Skeletal muscle tissue (tissue), 3 donors: ENCODE measurements at regions not wholly inside any gene's neighbourhood (a gene's known extent, or its start where the extent isn't known, plus 50 kb on each side); places are given as distances from the start of the nearest gene placed in this dataset.

Source experiments
- H3K27ac ChIP-seq: one replicate; pipeline ENCODE4 v1.7.0; 2013; ENCODE audit warnings: mild to moderate bottlenecking, low read depth, low read length, inconsistent platforms
- H3K27me3 ChIP-seq, 3 donors: one replicate each; pipeline ENCODE4 v1.7.0; 2013; ENCODE audit warnings: low read length in 3 of 3; ENCODE audit not compliant: control insufficient read depth in 3 of 3, insufficient read depth in 3 of 3
- H3K36me3 ChIP-seq, 3 donors: one replicate each; pipeline ENCODE4 v1.7.0; 2013; ENCODE audit warnings: low read length in 3 of 3; ENCODE audit not compliant: control insufficient read depth in 3 of 3, insufficient read depth in 3 of 3
- H3K4me1 ChIP-seq, 3 donors: one replicate each; pipeline ENCODE4 v1.7.0; 2013; ENCODE audit warnings: low read length in 3 of 3, mild to moderate bottlenecking in 3 of 3; ENCODE audit not compliant: control insufficient read depth in 3 of 3, insufficient read depth in 3 of 3
- H3K4me3 ChIP-seq, 3 donors: one replicate each; pipeline ENCODE4 v1.7.0; 2013; ENCODE audit warnings: low read length in 3 of 3
- H3K9ac ChIP-seq, 3 donors: one replicate each; pipeline ENCODE4 v1.7.0; 2013; ENCODE audit warnings: low read length in 3 of 3, mild to moderate bottlenecking in 3 of 3, moderate library complexity in 2 of 3, low read depth in 1 of 3
- H3K9me3 ChIP-seq, 3 donors: one replicate each; pipeline ENCODE4 v1.7.0; 2013; ENCODE audit warnings: low read length in 3 of 3; ENCODE audit not compliant: control insufficient read depth in 3 of 3
- donor health status: Osteomylitis.

DNA sequence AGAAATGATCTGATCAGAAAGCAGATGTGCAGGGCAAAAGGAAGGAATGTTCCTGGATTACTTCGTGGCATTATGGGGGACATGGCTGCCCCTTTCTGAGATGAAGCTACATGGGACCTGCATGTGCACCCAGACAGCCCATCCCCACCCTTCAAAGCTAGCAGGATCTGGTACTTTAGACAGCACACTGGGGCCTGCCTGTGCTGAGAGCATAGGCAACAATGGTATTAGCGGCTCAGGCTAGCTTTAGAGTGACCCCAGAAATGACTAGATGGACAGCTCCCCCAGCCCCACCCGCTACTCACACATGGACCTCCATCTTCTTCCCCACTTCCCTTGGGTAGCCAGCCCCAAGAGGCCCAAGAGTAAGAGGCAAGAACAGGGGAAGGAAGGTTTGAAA, 61.5 kb upstream of the NFE2L2 start:
- peaks cover 0 to 6% (median 2%) of the 10 kb centered on the region in 3 donors for H3K36me3 ChIP-seq
- no peak overlapping the region for H3K9ac ChIP-seq
- H3K9me3 ChIP-seq, result no peaks in the 10 kb centered on the region
- no peaks in the 10 kb centered on the region for H3K4me1 ChIP-seq
- H3K27ac ChIP-seq, result no peak overlapping the region
- H3K4me3 ChIP-seq, result no peak overlapping the region
- H3K27me3 ChIP-seq, result no peaks in the 10 kb centered on the region

DNA sequence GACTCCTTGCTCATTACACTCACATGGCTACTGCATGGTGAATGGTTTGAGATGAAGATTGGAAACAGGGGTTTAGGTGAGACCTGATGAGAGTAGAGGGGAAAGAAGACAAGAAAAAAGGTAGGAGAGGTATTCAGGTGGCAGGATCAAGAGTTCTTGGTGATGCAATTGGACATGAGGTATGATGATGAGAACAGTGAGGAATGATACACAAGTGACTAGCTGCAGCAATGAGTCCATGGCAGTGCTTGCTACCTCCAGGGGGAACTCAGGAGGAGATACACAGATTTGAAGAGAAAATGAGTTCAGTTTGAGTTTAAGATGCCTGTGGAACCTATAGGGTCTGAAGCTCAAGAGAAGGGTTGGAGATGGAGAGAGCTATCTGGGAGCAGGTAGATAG, 62.1 kb upstream of the NFE2L2 start:
- no peak overlapping the region for H3K27ac ChIP-seq
- H3K9ac ChIP-seq, result no peak overlapping the region
- peaks cover 0 to 6% (median 2%) of the 10 kb centered on the region in 3 donors for H3K36me3 ChIP-seq
- H3K9me3 ChIP-seq, result no peaks in the 10 kb centered on the region
- H3K4me3 ChIP-seq, result no peak overlapping the region
- no peaks in the 10 kb centered on the region for H3K4me1 ChIP-seq
- H3K27me3 ChIP-seq, result no peaks in the 10 kb centered on the region

DNA sequence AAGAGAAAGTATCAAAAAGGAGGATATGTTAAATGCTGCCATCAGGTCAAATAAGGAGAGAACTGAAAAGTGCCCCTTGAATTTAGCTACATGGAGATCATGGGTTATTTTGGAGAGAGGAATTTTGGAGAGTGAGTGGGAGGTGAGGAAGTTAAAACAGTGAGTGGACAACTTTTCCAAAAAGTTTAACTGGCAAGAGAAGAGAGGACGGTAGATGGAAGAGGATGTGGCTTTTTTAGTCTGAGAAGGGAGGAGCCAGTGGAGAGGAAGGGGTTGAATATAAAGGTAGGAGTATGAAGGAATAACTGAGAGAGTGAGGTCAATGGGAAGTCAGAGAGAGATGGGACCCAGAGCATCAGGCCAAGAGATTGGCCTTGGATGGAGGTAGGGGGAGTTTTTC, 62.5 kb upstream of the NFE2L2 start:
- Histone ChIP-seq H3K4me3 (no peak overlapping the region), H3K36me3 (peaks cover 0 to 6% (median 2%) of the 10 kb centered on the region in 3 donors), H3K9ac (no peak overlapping the region), H3K27ac (no peak overlapping the region), H3K4me1 (peaks cover 2 to 3% (median 3%) of the 10 kb centered on the region in 3 donors), H3K9me3 (no peaks in the 10 kb centered on the region), H3K27me3 (no peaks in the 10 kb centered on the region)

DNA sequence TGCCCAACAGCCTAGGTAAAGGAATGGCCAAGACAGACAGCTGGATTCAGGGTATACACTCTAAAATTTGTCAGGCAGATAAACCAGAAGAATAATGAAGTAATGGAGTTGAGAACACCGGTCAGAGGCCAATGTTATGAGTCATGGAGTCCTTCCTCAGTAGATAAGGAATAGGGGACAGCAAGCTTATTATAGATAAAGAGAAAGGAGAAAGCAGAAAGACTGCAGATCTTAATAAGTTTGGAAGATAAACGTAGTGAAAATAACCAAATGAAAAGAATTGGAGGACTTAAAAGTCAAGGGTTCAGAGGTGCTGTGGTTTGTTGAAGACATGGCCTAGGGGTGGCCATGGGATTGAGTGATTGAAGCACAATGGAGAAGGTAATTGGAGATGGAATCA, 63.5 kb upstream of the NFE2L2 start:
- Histone ChIP-seq H3K36me3 (peaks cover 0 to 2% (median 2%) of the 10 kb centered on the region in 3 donors), H3K4me1 (peaks cover 3 to 4% (median 3%) of the 10 kb centered on the region in 3 donors)

DNA sequence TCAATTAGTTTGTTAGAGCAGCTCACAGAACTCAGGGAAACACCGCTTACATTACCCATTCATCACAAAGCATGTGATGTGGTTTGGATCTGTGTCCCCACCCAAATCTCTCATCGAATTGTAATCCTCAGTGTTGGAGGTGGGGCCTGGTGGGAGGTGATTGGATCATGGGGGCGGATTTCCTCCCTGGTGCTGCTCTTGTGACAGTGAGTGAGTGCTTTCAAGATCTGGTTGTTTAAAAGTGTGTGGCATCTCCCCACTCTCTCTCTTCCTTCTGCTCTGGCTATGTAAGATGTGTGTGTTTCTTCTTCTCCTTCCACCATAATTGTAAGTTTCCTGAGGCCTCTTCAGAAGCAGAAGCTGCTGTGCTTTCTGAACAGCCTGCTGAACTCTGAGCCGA, 63.5 kb upstream of the AGPS start:
- H3K9me3 ChIP-seq, result no peaks in the 10 kb centered on the region
- H3K4me3 ChIP-seq, result no peak overlapping the region

More for the DNA sequence above, 63.5 kb upstream of the NFE2L2 start:
- H3K4me3 ChIP-seq, result no peak overlapping the region
- H3K27me3 ChIP-seq, result no peaks in the 10 kb centered on the region
- no peak overlapping the region for H3K27ac ChIP-seq
- no peaks in the 10 kb centered on the region for H3K9me3 ChIP-seq
- no peak overlapping the region for H3K9ac ChIP-seq

DNA sequence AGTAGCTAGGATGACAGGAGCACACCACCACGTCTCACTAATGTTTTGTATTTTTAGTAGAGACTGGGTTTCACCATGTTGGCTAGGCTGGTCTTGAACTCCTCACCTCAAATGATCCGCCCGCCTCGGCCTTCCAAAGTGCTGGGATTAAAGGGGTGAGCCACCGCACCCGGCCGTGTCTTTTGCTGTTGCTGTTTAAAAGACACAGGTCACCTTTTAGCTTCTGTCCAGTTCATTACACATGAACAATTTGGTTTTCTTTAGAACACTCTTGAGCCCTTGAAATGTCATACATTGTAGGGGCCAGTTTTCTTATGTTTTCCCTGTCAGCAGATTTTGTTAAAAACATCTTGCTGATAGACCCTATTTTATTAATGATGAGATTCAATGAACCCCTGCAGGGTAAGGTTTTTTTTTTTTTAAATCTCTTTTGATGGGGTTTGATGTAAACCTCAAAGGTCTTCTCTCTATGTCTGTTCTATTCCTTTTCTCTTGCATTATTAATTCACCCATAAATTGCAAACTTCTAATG, 61.0 kb upstream of the AGPS start:
- Histone ChIP-seq H3K36me3 (peaks cover 0 to 5% (median 3%) of the 10 kb centered on the region in 3 donors), H3K9ac (no peak overlapping the region), H3K9me3 (no peaks in the 10 kb centered on the region), H3K27ac (no peak overlapping the region), H3K27me3 (no peaks in the 10 kb centered on the region), H3K4me1 (peaks cover 3 to 4% (median 3%) of the 10 kb centered on the region in 3 donors), H3K4me3 (no peak overlapping the region)

More for the DNA sequence above, 63.5 kb upstream of the AGPS start:
- no peak overlapping the region for H3K9ac ChIP-seq
- no peaks in the 10 kb centered on the region for H3K27me3 ChIP-seq
- peaks cover 2 to 5% (median 2%) of the 10 kb centered on the region in 3 donors for H3K36me3 ChIP-seq
- no peak overlapping the region for H3K27ac ChIP-seq
- H3K4me1 ChIP-seq, result peaks cover 3 to 4% (median 3%) of the 10 kb centered on the region in 3 donors

DNA sequence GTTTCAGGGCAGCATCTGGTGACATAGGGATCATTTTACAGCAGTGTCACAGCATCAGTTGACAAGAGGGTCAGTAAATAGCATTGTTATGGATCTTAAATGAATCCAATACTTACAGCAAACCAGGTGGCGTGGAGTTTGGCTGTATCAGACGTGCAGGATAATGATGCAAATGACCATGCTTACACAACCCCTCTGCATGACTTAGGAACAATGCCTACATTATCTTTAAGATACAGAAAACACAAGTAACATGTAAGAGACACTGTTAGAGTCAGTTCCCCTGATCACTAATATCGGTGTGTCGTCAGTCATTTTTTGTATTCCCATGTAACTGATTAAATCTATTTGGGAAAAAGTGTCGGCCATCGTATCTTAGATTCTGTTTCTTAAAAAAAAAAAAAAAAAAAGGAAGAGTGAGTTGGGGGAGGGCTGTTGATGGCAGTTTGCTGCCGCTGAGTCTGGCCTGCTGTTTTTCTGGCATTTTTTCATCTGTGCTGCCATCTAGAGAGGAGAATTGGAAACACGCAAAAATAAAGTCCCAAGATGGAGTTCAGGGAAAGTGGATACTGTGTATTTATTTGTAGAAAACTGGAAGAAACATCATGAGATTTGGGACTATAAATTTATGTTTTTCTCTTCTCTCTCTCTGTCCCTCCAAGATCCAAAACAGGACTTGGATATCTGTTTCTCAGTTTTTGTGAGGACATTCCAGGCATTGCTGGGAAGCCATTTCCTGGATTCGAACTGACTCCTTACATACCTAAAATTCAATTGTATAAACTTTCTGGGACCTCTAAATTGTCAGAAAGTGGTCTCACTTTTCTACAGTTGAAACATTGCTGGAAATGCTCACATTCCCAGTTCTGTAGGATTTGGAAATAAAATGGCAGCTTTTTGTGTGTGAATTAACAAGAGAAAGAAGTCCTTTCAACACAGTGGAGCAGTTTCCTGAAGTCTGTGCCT, 60.3 kb upstream of the AGPS start:
- no peak overlapping the region for H3K27ac ChIP-seq
- no peaks in the 10 kb centered on the region for H3K27me3 ChIP-seq
- H3K36me3 ChIP-seq, result peaks cover 0 to 5% (median 3%) of the 10 kb centered on the region in 3 donors
- no peaks in the 10 kb centered on the region for H3K9me3 ChIP-seq
- no peak overlapping the region for H3K9ac ChIP-seq
- H3K4me3 ChIP-seq, result peak overlapping the region; percentile 0 to 28 (median 4)
- H3K4me1 ChIP-seq, result peaks cover 3 to 4% (median 3%) of the 10 kb centered on the region in 3 donors

DNA sequence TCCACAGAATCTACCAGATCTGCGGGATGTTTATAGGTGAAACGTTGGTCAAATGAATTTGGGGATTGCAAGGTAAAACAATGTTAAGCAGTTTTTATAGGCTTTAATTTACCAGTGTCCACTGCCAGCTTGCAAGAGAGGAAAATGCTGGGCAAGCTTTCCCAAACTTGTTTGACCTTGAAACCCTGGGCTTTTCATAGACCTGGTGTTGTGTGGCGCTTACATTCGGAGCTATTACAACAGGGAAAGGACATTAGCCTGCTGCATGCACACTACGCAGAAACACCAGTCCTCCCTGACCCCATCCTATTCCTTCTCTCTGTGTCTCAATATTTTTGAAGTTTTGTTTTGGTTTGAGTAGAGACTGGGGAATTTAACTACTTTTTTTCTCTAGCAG, 59.6 kb upstream of the AGPS start:
- Histone ChIP-seq H3K9ac (no peak overlapping the region), H3K4me1 (peaks cover 3 to 4% (median 3%) of the 10 kb centered on the region in 3 donors), H3K9me3 (no peaks in the 10 kb centered on the region), H3K27ac (no peak overlapping the region), H3K27me3 (no peaks in the 10 kb centered on the region), H3K36me3 (peaks cover 0 to 5% (median 3%) of the 10 kb centered on the region in 3 donors), H3K4me3 (no peak overlapping the region)

DNA sequence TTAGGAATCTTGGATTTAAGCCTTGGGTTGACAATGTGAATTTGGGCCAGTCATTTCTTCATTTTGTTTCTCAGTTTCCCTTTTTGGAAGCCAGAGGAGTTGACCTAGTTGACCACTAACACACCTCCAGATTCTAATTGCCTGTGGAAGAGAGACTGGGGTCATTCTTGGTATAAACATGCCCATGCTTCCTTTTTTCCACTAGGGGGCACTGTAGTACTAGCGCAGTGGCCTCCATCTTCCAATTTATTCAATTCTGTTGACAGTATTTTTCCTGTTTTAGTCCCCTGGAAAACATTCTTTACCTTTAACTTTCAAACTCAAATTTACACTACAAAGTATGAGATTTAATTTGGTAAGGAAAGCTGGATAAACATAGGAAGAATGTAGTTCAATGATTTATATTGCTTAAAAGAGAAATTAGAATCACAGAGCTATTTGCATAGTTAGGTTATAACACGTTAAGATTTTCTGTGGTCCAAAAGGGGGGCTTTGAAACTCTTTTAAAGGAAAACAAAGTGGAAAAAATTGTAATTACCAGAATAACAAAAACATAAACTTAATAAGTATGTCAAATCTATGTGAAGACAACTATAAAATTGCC, 57.5 kb upstream of the AGPS start:
- peaks cover 3 to 4% (median 3%) of the 10 kb centered on the region in 3 donors for H3K4me1 ChIP-seq
- H3K27me3 ChIP-seq, result no peaks in the 10 kb centered on the region
- no peak overlapping the region for H3K9ac ChIP-seq
- H3K4me3 ChIP-seq, result no peak overlapping the region
- peaks cover 0 to 5% (median 3%) of the 10 kb centered on the region in 3 donors for H3K36me3 ChIP-seq
- H3K9me3 ChIP-seq, result no peaks in the 10 kb centered on the region
- H3K27ac ChIP-seq, result no peak overlapping the region
